Dendritic cell treated with granulocyte-macrophage colony-stimulating factor and Interleukin-4, amounts not matched to agents 40 ng/mL and 50 ng/mL, for 4 days (primary cell): ENCODE measurements at regions not wholly inside any gene's neighbourhood (a gene's known extent, or its start where the extent isn't known, plus 50 kb on each side); places are given as distances from the start of the nearest gene placed in this dataset.

ENCODE experiments used
- H3K27ac Mint-ChIP-seq: one replicate; pipeline ENCODE4 v1.8.0; 2022; ENCODE audit warnings: mild to moderate bottlenecking, mixed read lengths
- H3K27me3 Mint-ChIP-seq: one replicate; pipeline ENCODE4 v1.8.0; 2022; ENCODE audit warnings: mild to moderate bottlenecking, mixed read lengths
- H3K36me3 Mint-ChIP-seq: one replicate; pipeline ENCODE4 v1.8.0; 2022; ENCODE audit warnings: low read depth, mixed read lengths
- H3K4me1 Mint-ChIP-seq: one replicate; pipeline ENCODE4 v1.8.0; 2022; ENCODE audit warnings: low read depth, mixed read lengths
- H3K4me3 Mint-ChIP-seq: one replicate; pipeline ENCODE4 v1.8.0; 2022; ENCODE audit warnings: mild to moderate bottlenecking, moderate library complexity, mixed read lengths
- H3K9me3 Mint-ChIP-seq: one replicate; pipeline ENCODE4 v1.8.0; 2022; ENCODE audit warnings: mixed read lengths
- intact Hi-C: fragments of 100-400 bp; cut with micrococcal nuclease; formaldehyde crosslinking; loops from one replicate; pipeline ENCODE4 v1.15.0; 2022

GRCh38 chr2:234735829-234736228 lies 216.0 kb upstream of the SH3BP4 start:
- Mint-ChIP-seq H3K27me3 (no peaks in the 10 kb centered on the region), H3K27ac (no peak overlapping the region)
- intact Hi-C loops = no loop called here

GRCh38 chr2:234733795-234734600 lies 217.8 kb upstream of the SH3BP4 start:
- peaks cover 9% of the 10 kb centered on the region for H3K9me3 Mint-ChIP-seq
- H3K36me3 Mint-ChIP-seq = no peaks in the 10 kb centered on the region
- H3K4me1 Mint-ChIP-seq = no peaks in the 10 kb centered on the region
- intact Hi-C loops = no loop called here
- no peak overlapping the region for H3K27ac Mint-ChIP-seq
- H3K27me3 Mint-ChIP-seq = no peaks in the 10 kb centered on the region
- H3K4me3 Mint-ChIP-seq = no peak overlapping the region

More at GRCh38 chr2:234735829-234736228, 216.0 kb upstream of the SH3BP4 start:
- H3K36me3 Mint-ChIP-seq = no peaks in the 10 kb centered on the region
- no peak overlapping the region for H3K4me3 Mint-ChIP-seq
- H3K4me1 Mint-ChIP-seq = no peaks in the 10 kb centered on the region
- H3K9me3 Mint-ChIP-seq = peaks cover 9% of the 10 kb centered on the region

DNA sequence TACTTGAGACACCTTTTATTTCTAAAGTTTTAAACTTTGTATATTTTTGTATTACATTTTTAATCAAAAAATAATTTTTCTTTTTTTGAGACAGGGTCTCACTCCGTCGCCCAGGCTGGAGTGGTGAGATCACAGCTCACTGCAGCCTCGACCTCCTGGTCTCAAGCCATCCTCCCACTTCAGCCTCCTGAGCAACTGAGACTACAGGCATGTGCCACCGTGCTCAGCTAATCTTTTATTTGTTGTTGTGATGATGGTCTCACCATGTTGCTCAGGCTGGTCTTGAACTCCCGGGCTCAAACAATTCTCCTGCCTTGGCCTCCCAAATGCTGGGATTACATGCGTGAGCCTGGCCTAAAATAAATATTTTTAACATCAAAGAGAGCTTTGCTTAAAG lies 218.7 kb upstream of the SH3BP4 start:
- Mint-ChIP-seq H3K4me3 (no peak overlapping the region), H3K27ac (no peak overlapping the region), H3K36me3 (no peaks in the 10 kb centered on the region), H3K9me3 (peaks cover 9% of the 10 kb centered on the region), H3K4me1 (no peaks in the 10 kb centered on the region), H3K27me3 (no peaks in the 10 kb centered on the region)
- intact Hi-C loops = no loop called here

GRCh38 chr2:234732404-234733092 lies 219.3 kb upstream of the SH3BP4 start:
- no peaks in the 10 kb centered on the region for H3K4me1 Mint-ChIP-seq
- intact Hi-C loops = no loop called here
- no peaks in the 10 kb centered on the region for H3K36me3 Mint-ChIP-seq
- H3K27me3 Mint-ChIP-seq = no peaks in the 10 kb centered on the region
- H3K9me3 Mint-ChIP-seq = peaks cover 9% of the 10 kb centered on the region
- H3K4me3 Mint-ChIP-seq = no peak overlapping the region
- no peak overlapping the region for H3K27ac Mint-ChIP-seq

GRCh38 chr2:234731236-234731635 lies 220.6 kb upstream of the SH3BP4 start:
- no peak overlapping the region for H3K27ac Mint-ChIP-seq
- intact Hi-C loops = no loop called here
- H3K27me3 Mint-ChIP-seq = no peaks in the 10 kb centered on the region
- no peaks in the 10 kb centered on the region for H3K36me3 Mint-ChIP-seq
- H3K4me3 Mint-ChIP-seq = no peak overlapping the region
- no peaks in the 10 kb centered on the region for H3K4me1 Mint-ChIP-seq
- H3K9me3 Mint-ChIP-seq = peaks cover 9% of the 10 kb centered on the region

DNA sequence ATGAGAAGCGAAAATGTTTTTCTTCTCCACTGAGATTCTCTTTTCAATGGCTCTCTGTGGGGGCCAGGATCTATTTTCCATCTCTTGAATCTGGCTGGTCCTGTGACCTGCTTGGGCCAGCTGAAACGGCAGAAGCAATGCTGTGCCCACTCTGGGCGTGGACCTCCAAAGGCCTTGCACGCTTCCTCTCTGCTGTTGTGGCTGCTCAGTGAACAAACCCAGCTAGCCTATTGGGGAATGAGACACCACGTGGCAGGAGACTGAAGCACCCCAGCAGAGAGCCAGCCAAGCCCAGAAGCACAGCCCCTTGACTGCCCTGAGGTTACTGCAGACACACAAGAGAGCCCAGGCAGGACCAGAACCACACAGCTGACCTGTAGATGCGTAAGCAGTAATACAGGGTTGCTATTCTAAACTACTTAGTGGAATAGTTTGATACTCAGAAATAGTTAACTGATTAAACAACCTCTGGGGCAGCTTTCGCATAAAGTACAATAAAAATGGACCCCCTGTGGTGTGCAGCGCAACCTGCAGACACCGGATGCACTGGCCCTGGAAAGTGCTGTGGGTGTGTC lies 221.7 kb upstream of the SH3BP4 start:
- Mint-ChIP-seq H3K9me3 (peaks cover 1% of the 10 kb centered on the region), H3K27me3 (no peaks in the 10 kb centered on the region), H3K4me1 (no peaks in the 10 kb centered on the region), H3K27ac (no peak overlapping the region), H3K36me3 (no peaks in the 10 kb centered on the region), H3K4me3 (no peak overlapping the region)
- intact Hi-C loops = no loop called here

GRCh38 chr2:234725528-234726264 lies 226.1 kb upstream of the SH3BP4 start:
- H3K36me3 Mint-ChIP-seq = no peaks in the 10 kb centered on the region
- intact Hi-C loops = no loop called here
- no peak overlapping the region for H3K27ac Mint-ChIP-seq

GRCh38 chr2:234724850-234725249 lies 227.0 kb upstream of the SH3BP4 start:
- intact Hi-C loops = no loop called here
- Mint-ChIP-seq H3K4me3 (no peak overlapping the region), H3K36me3 (no peaks in the 10 kb centered on the region), H3K4me1 (no peaks in the 10 kb centered on the region), H3K27me3 (no peaks in the 10 kb centered on the region), H3K9me3 (no peaks in the 10 kb centered on the region), H3K27ac (no peak overlapping the region)

More at GRCh38 chr2:234725528-234726264, 226.1 kb upstream of the SH3BP4 start:
- Mint-ChIP-seq H3K9me3 (no peaks in the 10 kb centered on the region), H3K4me1 (no peaks in the 10 kb centered on the region), H3K4me3 (no peak overlapping the region), H3K27me3 (no peaks in the 10 kb centered on the region)

DNA sequence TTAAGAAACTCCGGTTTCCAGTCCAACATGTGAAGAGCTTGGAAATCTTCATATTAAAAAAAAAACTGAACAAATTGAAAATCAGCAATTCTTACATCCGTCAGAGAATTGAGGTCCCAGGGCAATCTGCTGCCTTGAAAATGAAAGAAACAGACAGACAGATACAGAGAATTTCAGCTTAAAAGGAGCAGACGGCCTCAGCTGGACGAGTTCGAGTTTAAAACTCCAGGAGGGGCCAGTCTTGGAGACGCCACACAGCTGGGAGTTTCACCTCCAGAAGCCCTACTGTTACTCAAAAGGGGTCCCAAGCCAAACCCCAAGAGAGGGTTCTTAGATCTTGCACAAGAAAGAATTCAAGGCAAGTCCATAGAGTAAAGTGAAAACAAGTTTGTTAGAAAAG lies 226.5 kb upstream of the ARL4C start:
- intact Hi-C loops = no loop called here
- Mint-ChIP-seq H3K4me3 (no peak overlapping the region), H3K4me1 (no peaks in the 10 kb centered on the region), H3K9me3 (no peaks in the 10 kb centered on the region), H3K27ac (no peak overlapping the region), H3K27me3 (no peaks in the 10 kb centered on the region), H3K36me3 (no peaks in the 10 kb centered on the region)

- H3K4me3 Mint-ChIP-seq = no peak overlapping the region
- H3K36me3 Mint-ChIP-seq = no peaks in the 10 kb centered on the region
- intact Hi-C loops = no loop called here
- no peaks in the 10 kb centered on the region for H3K27me3 Mint-ChIP-seq
- no peaks in the 10 kb centered on the region for H3K9me3 Mint-ChIP-seq
- no peaks in the 10 kb centered on the region for H3K4me1 Mint-ChIP-seq
- H3K27ac Mint-ChIP-seq = no peak overlapping the region
These were observed 225.3 kb upstream of the ARL4C start for GRCh38 chr2:234722176-234722575.

GRCh38 chr2:234719116-234719716 lies 222.3 kb upstream of the ARL4C start:
- H3K9me3 Mint-ChIP-seq = no peaks in the 10 kb centered on the region
- H3K36me3 Mint-ChIP-seq = no peaks in the 10 kb centered on the region
- intact Hi-C loops = no loop called here
- H3K4me3 Mint-ChIP-seq = no peak overlapping the region
- no peaks in the 10 kb centered on the region for H3K4me1 Mint-ChIP-seq
- no peak overlapping the region for H3K27ac Mint-ChIP-seq
- no peaks in the 10 kb centered on the region for H3K27me3 Mint-ChIP-seq

- Mint-ChIP-seq H3K27me3 (no peaks in the 10 kb centered on the region), H3K4me1 (no peaks in the 10 kb centered on the region), H3K27ac (no peak overlapping the region), H3K4me3 (no peak overlapping the region), H3K36me3 (no peaks in the 10 kb centered on the region), H3K9me3 (no peaks in the 10 kb centered on the region)
- intact Hi-C loops = no loop called here
These were observed 219.4 kb upstream of the ARL4C start for GRCh38 chr2:234716271-234716670.

DNA sequence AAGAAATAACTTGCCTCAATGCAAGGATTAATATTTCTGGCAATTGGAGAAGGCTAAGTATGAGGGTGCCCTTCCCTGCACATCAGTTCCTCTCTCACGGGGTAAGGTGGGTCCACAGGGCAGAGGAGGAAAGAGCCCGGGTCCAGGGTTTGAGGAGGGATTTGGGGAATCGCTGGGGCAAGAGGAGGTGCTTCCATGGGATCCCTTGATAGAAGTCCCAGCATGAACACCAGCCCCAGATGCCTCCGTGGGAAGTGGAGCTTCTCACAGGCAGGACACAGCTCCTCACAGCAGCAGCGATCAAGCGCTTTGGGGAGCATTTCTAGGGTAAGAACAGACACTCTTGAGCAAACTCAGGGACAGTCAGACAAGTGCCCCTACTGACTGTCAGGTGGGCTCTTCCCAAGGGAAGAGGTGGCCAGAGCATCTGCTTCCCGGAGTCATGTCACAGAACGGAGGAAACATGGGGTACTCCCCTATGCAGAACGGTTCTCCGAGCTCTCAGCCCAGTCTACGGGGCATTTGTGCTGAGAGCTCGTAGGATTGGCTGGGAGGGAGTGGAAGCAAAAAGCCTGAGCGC lies 218.9 kb upstream of the ARL4C start:
- Mint-ChIP-seq H3K36me3 (no peaks in the 10 kb centered on the region), H3K27me3 (no peaks in the 10 kb centered on the region), H3K4me1 (no peaks in the 10 kb centered on the region), H3K4me3 (no peak overlapping the region), H3K27ac (no peak overlapping the region), H3K9me3 (no peaks in the 10 kb centered on the region)
- intact Hi-C loops = no loop called here
